ENCODE measurements at regions not wholly inside any gene's neighbourhood (a gene's known extent, or its start where the extent isn't known, plus 50 kb on each side); places are given as distances from the start of the nearest gene placed in this dataset.
"Not testable (repeated sequence)": the region's sequence is repeated elsewhere in the genome, so short reads cannot be mapped to it uniquely, and the experiment has no call there.

DNA sequence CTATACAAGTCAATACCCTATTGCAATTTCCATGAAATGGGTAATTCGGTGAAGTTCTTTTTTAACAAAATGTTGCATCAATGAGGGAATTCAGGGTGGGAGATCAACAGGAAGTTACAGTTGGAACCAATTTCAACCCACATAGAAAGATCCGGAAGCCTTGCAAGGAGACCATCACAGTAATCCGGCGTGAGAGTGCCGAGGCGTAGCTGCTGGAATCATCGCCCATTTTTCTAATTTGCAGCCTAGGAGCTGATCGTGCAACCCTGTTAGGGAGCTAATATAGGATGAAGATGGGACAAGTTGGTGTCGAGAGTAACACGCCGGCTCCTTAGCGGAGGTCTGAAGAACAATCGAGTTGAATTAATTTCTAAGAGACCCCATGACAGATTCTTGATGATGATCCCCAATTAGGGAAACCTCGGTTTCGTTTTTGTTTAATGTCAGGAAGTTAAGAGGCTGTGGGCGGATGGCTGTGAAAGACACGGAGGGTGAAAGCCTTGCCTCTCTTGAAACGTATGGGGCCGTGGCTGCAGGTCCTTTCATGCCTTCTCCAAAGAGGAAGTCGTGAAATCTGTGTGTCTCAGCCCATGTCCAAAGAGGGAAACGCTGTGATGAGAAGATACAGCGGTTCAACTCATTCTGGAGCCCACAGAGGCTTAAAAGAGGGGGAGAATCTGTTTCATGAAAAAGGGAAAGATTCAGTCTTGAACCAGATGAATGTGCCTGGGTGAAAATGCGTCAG, 51.2 kb upstream of the CARD11 start:
- peak in 3 of 5 experiments; percentile 23 to 72 (median 59) for DNase-seq

DNA sequence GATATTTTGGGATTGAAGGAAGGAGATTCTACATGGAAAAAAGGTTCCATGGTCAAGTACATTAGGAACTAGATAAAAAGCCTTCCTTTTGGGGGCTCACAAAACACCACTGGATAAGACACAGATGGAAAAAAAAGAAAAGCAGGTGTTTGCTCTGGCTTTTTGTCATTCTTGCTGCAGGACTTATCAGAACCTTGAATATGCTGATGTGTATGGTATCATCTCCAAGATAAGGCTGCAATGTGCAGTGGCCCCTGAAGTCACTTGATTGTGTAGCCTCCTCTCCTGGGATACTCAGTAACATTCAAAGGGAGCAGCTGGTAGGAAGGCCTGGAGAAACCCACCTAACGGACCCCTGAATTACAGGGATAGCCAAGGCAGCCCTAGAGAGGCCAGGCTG, 54.1 kb upstream of the CARD11 start:
- no peak for DNase-seq

DNA sequence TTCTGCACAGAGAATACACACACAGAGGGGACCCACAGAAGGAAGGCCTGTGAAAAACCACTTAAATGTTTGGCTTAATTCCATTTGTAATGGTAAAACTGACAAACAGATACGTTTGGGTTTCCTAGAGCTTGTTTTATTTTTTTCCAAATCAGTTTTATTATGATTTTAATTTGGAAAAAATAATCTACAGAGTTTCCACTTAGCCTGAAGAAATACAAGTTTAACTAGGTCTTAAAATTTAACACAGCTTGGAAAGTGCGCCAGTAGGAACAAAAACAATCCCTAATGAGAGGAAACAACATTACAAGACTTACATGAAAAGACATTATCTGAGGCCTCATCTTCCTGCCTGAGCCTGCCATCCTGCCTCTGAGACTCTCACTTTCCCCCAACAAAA, 58.5 kb upstream of the CARD11 start:
- DNase-seq: no peak

DNA sequence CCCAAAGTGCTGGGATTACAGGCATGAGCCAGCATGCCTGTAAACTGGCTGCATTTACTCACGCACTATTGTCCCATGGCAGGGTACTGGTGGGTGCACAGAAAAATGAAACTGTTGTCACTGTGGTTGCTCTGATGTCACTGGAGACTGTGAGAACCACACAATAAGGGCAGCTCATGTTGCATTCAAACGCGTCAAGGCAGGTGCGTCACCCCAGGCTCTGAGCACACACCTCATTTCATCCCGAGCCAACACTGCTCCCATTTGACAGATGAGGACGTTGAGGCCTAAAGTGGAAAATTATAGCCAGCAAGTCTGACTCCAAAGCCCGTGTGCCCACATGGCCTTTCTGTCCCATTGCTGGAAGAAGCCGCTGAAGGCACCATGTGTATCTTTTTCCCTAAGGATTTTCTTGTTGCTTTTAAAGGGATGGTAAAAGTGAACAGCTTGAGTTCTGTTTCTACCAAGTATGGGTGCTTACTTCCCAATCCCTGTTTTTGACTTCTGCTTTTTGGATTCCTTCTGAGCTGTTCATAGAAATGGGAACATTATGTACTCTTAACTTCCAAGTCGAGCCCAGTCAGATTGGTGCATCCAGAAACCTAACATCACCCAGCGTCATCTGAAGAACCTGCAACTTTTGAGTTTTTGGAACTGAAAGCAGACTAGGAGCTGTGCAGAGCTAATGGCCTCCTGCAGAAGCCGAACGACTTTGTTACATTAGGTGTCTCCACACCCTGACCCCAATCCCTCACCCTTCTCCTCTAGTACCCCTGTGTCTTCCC, 60.1 kb upstream of the CARD11 start:
- DNase-seq: peak in 2 of 5 experiments; percentile 33 to 42

DNA sequence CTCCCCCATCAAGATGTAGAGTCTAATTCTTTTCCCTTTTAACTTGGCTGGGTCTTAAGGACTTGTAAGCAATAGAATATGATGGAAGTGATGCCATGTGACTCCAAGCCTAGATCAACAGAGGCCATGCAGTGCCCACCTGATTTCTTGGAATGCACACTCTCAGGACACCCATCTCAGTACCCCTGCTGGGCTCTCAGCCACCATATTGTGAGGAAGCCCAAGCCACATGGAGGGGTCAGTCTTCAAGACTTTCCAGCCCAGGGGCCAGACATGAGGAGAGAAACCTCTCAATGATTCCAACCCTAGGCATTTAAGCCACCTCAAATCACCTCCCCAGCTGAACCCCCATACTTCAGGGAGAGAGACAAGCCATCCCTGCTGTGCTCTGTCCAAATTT, 62.2 kb upstream of the CARD11 start:
- no peak for DNase-seq

DNA sequence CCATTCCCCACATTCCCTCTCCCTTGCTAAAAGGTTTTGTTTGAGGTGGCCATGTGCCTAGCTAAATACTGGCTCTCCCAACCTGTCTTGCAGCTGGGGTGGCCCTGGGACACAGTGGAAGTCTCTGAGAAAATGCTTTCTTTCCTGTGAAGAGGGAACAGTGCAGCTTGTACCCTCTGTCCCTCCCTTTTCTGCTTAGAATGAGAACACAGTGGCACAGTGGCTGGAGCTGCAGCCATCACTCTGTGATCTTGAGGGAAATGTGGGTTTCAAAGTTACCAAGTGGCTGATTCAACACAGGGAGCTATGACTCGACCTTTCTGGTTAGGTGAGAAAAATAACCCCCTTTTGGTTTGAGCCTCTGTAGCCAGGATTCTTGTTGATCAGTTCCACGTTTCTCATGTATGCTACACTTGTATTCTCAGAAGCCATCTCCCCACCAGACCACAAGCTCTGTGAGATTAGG, 62.7 kb upstream of the CARD11 start:
- DNase-seq: peak in 1 of 5 experiments; percentile 94

DNA sequence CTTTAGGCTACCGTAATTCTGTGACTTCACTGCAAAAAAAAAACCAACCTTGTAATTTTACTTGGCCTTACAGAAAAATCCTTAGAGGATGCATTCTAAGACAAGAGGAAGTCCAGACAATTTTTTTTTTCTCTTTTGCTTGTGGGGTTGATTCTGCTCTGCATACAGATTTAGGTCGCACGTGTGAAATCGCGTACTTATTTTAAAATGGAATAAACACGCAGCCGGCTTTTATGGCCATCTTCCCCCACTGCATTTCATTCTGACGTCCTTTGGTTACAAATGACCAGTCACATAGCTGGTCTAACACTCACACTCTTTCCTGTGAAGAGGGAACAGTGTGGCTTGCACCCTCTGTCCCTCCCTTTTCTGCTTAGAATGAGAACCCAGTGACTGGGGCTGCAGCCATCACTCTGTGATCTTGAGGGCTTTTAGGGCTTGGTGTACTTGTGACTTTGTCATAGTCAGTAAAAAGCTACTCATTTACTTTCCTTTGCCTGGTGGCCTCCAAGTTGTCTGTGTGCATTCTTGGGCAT, 63.6 kb upstream of the CARD11 start:
- no peak for DNase-seq

DNA sequence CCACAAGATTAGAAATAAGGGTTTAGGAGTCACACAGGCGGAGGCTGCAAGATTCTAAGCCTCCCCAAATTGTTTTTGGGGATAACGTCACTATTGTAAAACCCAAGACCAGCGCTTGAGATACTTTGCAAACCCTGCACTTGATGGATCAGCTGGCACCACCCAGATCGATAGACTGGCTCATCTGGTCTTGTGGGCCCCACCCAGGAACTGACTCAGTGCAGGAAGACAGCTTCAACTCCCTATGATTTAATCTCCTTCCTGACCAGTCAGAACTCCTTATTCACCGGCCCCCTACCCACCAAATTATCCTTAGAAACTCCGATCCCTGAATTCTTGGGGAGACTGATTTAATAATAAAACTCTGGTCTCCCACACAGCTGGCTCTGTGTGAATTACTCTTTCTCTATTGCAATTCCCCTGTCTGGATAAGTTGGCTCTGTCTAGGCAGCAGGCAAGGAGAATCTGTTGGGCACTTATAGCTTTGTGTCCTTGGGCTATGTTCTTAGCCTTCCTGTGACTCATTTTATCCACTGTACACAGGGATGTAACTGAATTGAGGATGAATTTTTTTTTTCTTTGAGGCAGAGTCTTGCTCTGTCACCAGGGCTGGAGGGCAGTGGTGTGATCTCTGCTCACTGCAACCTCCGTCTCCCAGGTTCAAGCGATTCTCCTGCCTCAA, 64.4 kb upstream of the CARD11 start:
- no peak for DNase-seq

DNA sequence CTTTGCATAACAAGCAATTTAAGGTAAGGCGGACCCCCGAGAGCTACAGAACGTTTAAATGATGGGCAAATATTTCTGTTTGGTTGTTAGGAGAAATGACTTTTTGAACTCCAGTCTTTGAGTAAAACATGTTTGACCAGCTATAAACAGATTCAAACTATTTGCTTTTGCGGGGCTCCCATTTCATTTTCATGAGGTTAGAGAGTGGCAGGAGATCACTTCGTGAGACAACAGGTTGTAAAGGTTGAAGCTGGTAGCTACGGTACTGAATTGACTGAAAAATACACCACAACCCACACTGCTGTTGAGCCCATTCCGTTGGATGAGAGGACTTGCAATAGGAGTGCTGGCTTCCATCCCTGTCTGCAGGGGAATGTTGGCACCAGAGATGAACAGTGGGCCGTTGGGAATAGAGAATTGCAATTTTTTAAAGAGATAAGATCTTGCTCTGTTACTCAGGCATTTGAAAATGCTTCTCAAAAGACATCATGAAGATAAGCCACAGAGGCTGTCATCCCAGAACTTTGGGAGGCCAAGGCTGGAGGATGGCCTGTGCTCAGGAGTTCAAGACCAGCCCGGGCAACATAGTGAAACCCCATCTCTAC, 65.7 kb upstream of the CARD11 start:
- no peak for DNase-seq

DNA sequence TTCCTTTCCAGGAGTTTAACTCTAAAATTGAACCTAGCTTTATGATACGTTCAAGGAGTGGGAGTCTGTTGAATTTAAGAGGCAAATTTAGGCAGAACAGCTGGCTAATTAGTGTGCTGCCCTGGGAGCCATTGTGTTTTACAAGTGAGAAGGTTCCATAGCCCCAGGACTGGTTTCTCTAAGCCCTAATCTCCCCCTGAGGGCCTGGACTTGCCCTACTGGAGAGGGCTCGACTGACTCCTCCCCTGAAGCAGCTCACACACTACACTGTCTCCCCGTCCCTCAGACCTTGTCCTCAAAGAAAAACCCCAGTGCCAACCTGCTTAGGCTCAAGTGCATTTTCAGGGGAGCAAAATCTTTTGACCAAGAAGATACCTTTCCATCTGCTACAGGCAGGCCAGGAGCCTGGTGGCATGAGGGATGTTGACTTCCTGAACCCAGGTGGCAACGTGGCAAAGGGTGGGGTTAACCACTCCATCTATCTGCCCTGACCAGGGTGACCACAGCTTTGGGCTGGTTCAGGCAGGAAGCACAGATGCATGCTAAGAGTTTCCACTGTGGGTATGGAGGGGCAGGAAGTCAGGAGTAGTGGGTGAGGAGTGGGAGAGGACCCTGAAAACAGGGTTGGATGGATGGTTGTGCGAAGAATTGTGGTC, 68.9 kb upstream of the CARD11 start:
- peak in 2 of 5 experiments; percentile 43 to 88 for DNase-seq

DNA sequence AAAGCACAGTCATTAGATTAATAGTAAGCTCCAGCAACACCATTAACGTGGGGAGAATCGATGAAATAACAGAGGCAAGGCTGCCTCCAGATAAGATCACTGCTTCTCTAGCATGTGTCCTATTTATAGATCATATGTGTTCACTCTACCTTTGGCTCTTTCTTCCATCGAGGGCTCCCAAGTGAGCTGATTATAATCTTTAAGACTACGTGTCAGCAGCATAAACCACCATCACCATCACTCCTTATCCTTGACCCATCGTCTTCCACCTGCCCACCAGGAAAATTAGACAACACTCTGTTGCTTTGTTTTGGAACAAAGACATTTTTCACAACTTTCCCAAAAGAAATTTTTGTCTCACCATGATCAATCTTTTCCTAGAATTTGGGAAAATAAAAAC, 71.2 kb upstream of the CARD11 start:
- DNase-seq: no peak

DNA sequence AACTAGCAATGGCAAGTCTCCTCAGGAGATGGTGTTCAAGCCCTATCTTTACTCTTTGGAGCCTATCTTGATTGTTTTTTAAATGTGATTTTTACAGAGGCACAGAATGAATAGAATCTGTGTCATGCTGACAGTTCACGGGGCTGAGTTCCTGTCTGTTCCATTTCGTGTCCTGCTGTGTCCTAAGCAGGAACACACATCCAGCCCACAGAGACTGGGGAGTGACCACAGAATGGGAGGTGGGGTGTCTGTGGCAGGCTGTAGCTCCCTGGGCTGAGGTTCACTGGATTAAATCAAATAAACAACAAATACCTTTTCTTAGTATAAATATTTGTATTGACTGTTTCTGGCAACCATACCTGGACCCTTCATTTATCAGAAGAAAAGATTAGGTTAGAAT, 73.4 kb upstream of the CARD11 start:
- no peak for DNase-seq

DNA sequence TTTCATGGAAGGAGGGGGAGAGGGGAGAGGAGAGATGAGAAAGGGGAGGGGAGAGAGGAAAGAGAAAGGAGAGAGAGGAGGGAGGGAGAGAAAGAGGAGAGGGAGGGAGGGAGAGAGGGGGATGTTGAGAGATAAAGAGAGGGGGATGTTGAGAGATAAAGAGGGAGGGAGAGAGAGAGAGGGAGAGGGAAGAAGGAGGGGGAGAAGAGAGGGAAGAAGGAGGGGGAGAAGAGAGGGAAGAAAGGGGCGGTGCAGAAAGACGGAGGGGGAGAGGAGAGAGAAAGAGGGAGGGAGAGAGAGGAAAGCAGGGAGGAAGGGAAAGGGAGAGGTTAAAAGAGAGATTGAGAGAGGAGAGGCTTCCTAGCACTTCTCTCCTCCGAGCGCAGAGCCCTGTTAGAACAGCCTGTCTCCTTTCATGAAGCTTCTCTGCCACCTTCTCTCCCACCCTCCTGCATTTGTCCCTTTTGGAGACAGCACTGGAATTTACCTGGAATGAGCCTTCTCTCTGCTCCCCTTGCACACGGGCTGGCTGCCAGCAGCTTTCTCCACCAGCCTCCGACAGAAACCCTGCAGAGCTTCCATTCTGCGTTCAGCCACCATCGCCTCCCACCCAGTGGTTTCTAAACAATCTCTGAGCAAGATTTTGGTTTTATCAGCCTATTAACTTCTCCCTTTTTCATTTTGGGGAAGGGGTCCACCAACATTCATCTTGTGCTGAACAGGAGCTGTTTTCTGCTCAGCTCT, 74.0 kb upstream of the CARD11 start:
- peak in 2 of 5 experiments; percentile 35 to 58 for DNase-seq

DNA sequence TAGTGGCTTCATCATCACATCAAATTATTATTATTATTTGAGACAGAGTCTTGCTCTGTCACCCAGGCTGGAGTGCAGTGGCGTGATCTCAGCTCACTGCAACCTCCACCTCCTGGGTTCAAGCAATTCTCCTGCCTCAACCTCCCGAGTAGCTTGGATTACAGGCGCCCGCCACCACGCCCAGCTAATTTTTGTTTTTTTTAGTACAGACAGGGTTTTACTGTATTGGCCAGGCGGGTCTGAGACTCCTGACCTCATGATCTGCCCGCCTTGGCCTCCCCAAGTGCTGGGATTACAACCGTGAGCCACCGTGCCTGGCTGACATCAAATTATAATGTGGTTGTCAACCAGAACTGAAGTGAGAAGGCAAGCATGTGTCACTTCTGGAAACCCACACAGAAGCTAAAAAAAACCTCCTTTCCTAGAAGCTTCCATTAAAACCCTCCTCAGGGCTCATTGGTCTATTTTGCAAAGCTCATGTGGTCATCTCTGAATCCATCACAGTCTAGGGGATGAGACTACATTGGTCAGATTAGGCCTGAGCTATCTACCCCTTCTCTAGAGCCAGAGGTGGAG, 75.8 kb upstream of the CARD11 start:
- not testable (repeated sequence) for DNase-seq

DNA sequence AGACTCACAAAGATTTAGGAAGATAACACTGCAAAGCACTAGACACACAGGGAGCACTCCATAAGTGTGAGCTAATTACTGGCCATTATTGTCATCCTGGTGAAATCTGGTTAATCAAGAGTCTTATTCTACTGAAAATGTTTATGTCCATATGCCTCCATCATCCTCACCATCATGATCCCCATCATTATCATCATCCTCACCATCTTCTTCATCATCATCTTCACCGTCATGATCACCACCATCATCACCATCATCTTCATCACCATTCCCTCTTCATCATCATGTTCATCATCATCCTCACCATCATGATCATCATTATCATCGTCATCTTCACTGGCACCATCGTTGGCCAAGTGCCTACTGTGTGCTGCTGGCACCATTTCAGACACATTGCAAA, 76.3 kb upstream of the CARD11 start:
- no peak for DNase-seq

DNA sequence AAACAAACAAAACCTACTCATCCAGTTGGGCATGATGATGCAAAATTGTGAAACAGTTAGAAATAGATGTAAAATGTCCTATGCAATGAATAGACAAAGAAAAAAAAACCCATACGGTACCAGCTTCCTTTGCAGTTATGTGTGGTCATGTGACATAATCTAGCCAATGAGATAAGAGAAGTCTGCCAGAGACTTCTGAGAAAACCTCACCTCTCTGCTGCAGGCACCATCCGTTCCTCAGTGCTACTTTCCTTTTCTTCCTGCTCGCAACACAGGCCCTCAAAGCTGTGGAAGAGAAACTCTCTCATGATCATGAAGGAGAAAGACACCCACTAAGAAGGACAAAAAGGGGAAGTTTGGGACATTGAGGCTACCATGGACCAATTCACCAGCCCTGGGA, 76.8 kb upstream of the CARD11 start:
- peak in 2 of 5 experiments; percentile 58 to 82 for DNase-seq

DNA sequence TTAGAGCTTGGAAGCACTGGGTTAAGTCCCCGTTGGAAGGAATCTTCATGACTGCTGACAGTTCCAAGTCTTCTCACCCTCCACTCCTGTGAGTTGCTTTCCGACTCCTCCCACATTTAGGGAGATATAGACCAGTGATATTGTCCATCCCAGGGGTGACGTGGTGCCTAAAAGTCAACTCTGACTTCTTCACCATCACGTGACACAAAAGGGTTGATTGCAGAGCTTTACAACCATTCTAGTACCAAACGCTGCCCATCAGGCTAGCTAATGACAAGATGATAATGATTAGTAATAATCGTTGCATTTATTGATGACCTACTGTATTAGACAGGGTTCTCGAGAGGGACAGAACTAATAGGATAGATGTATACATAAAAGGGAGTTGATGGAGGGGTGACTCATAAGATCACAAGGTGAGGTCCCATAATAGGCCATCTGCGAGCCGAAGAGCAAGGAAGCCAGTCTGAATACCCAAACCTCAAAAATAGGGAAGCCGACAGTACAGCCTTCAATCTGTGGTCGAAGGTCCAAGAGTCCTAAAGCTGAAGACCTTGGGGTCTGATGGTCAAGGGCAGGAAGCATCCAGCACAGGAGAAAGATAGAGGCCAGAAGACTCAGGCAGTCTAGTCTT, 85.3 kb upstream of the CARD11 start:
- DNase-seq: no peak

DNA sequence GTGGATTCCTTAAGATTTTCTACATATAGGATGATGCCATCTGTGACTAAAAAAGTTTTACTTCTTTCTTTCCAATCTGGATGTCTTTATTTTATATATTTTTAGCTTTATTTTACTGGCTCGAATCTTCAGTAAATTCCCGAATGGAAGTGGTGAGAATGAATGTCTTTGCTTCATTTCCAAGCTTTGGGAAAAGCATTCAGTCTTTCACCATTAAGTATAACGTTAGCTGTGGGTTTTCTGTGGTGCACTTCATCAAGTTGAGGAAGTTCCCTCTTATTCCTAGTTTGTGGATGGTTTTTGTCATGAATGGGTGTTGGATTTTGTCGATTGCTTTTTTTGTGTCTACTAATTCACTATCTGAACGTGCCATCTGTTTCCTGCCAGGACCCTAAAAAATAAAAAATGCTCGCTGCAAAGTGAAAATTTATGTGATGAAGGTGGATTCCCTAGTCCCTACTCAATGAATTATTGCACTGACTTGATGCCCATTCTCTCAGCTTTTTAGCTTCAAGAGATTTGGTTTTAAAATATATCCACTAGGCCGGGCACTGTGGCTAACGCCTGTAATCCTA, 90.2 kb upstream of the CARD11 start:
- DNase-seq: no peak

DNA sequence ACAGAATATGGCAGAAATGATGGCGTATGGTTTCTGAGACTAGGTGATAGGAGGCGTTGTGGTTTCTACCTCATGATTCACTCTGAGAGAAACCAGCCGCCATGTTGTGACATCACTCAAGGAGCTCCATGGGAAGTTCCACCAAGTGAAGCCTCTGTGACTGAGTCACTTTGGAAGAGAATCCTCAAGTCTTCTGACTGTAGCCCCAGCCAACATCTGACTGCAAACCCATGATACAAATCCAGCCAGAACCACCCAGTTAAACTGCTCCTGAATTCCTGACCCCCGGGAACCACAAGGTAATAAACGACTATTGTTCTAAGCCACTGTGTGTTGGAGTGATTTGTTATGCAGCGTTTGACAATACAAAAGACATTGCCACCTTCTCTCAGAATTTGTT, 91.1 kb upstream of the CARD11 start:
- no peak for DNase-seq

DNA sequence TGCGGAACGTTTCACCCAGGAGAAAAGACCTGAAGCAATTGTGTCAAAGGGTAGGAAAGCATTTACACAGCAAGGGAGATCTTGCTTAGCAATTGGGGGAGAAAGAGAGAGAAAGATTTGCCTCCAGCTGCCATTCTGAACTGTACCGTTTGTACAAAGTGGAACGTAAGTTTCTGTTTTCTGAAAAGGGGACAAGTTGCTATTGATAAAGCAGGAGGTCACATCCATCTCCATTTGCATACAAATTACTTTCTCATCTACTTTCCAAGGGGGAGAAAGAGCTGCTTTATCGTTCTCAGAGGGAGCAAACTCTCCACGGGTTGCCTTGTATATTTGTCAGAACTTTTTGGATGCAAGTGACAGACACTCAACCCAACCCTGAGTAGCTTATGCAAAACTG, 92.0 kb upstream of the CARD11 start:
- DNase-seq: no peak

Measured in T-helper 2 cell (primary cell).